ENCODE measurements at regions not wholly inside any gene's neighbourhood (a gene's known extent, or its start where the extent isn't known, plus 50 kb on each side); places are given as distances from the start of the nearest gene placed in this dataset.

DNA sequence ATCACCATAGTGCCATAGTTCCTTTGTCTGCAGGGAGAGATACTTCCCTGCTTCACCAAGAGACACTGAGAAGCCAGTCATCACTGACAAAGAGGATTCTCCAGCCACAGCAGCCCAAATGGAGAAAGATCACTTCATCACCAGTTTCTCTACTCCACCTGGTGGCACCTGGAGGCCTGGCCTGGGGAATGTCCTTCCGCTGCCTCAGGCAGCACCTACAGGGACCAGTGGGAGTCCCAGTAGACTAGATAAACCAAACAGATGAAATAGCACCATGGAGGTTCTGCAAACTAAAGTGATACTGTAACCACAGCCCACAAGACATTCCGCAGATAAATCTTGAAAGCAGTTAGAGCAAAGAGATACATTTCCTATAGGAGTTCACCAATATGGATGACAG, 266.5 kb downstream of the C6orf118 start:
- WGBS = 93% methylated on average over 2 of the region's 2 CpGs
- no peaks in the 10 kb centered on the region for H3K4me1 ChIP-seq (ENCODE audit: control insufficient read depth, insufficient read depth, low read length)
- no peak for ATAC-seq
- H3K4me3 ChIP-seq (ENCODE audit: low read length) = no peak overlapping the region
- H3K27me3 ChIP-seq (ENCODE audit: control insufficient read depth, insufficient read depth) = no peaks in the 10 kb centered on the region
- H3K27ac ChIP-seq (ENCODE audit: low read length) = no peak overlapping the region
- no peaks in the 10 kb centered on the region for H3K9me3 ChIP-seq (ENCODE audit: control insufficient read depth, low read length)
- no peak for DNase-seq
- intact Hi-C loops (cut with DNase I) = no loop called here

DNA sequence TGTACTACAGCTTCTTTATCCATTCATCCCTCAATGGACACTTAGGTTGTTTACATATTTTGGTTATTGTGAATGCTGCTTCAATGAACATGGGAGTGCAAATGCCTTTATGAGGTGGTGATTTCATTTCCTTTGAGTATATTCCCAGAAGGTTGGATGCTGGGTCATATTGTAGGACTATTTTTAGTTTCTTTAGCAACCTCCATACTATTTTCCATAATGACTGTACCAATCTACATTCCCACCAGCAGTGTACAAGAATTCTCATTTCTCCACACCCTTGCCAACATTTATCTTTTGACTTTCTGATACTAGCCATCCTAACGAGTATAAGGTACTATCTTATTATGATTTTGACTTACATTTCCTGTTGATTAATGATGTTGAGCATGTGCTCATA, 269.0 kb downstream of the C6orf118 start:
- WGBS = 35% methylated on average over 1 of the region's 1 CpG

DNA sequence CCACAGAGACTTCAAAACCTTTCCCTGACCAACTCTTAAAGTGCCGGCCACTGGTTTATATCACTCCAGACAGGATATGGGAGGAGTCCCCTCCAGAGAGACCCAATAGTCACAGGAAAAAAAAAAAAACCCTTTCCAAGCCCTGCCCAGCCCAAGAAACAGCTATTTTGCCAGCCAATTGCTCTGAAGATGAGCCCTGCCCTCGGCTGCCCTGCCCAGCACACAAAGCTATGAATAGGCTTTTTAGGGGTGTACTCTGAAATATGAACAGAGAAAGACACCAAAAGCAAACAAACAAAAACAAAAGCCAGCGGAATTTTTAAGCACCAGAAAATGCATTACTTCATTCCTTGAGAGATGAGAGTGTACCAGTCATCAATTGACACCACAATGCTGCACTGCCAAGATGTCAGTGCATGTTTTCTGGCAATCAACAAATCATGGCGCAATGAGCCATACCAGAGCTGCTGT, 275.1 kb downstream of the C6orf118 start:
- H3K4me1 ChIP-seq (ENCODE audit: control insufficient read depth, insufficient read depth, low read length) = no peaks in the 10 kb centered on the region
- H3K27ac ChIP-seq (ENCODE audit: low read length) = no peak overlapping the region
- H3K27me3 ChIP-seq (ENCODE audit: control insufficient read depth, insufficient read depth) = no peaks in the 10 kb centered on the region
- no peaks in the 10 kb centered on the region for H3K9me3 ChIP-seq (ENCODE audit: control insufficient read depth, low read length)
- DNase-seq = no peak
- intact Hi-C loops (cut with DNase I) = no loop called here
- 51% methylated on average over 4 of the region's 4 CpGs for WGBS
- H3K4me3 ChIP-seq (ENCODE audit: low read length) = no peak overlapping the region
- ATAC-seq = no peak

More for the DNA sequence above, 269.0 kb downstream of the C6orf118 start:
- Histone ChIP-seq H3K4me3 (ENCODE audit: low read length) (no peak overlapping the region), H3K27me3 (ENCODE audit: control insufficient read depth, insufficient read depth) (no peaks in the 10 kb centered on the region), H3K9me3 (ENCODE audit: control insufficient read depth, low read length) (no peaks in the 10 kb centered on the region), H3K4me1 (ENCODE audit: control insufficient read depth, insufficient read depth, low read length) (no peaks in the 10 kb centered on the region), H3K27ac (ENCODE audit: low read length) (no peak overlapping the region)
- ATAC-seq = no peak
- DNase-seq = no peak
- intact Hi-C loops (cut with DNase I) = no loop called here

DNA sequence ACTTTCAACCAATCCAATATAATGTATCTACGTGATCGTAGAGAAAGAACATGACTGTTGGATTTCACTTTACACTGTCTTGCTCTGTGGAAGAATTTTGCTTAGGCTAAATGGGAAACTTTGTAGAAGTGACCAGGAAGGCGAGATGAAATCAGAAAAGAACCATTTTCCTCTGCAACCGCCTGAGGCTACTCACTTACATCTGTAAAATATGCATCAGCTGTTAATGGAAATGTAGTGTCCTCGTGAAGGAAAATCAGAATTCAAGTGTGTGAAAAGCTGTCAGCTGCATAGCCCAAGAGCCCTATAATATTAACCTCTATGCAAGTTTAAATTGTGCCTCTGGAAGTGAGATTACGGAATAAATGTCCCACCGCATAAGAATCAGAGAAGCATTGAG, 277.9 kb downstream of the C6orf118 start:
- DNase-seq (no peak), ATAC-seq (no peak)
- Histone ChIP-seq H3K27me3 (ENCODE audit: control insufficient read depth, insufficient read depth) (no peaks in the 10 kb centered on the region), H3K4me3 (ENCODE audit: low read length) (no peak overlapping the region), H3K9me3 (ENCODE audit: control insufficient read depth, low read length) (no peaks in the 10 kb centered on the region), H3K27ac (ENCODE audit: low read length) (no peak overlapping the region), H3K4me1 (ENCODE audit: control insufficient read depth, insufficient read depth, low read length) (no peaks in the 10 kb centered on the region)
- 65% methylated on average over 7 of the region's 7 CpGs for WGBS
- intact Hi-C loops (cut with DNase I) = no loop called here

DNA sequence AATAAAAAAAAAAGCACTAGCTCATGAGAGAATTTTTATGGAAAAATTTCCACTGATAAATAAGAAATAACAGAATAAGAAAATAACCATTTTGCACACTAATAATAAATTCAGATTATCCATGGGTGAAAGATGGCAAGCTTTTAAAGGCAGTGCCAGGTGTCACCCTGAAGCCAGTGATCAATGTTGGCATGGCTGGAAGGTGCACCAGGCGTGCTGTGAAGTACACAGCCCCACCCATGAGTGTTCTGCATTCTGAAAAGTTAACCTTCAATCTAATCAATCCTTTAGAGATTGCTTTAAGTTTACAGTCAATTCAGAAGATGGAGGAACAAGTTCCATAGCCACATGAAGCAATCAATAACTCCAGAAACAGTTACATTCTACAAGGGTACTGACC, 284.4 kb downstream of the C6orf118 start:
- 67% methylated on average over 1 of the region's 1 CpG for WGBS
- intact Hi-C loops (cut with DNase I) = no loop called here
- Histone ChIP-seq H3K4me1 (ENCODE audit: control insufficient read depth, insufficient read depth, low read length) (no peaks in the 10 kb centered on the region), H3K27me3 (ENCODE audit: control insufficient read depth, insufficient read depth) (no peaks in the 10 kb centered on the region), H3K27ac (ENCODE audit: low read length) (no peak overlapping the region), H3K9me3 (ENCODE audit: control insufficient read depth, low read length) (no peaks in the 10 kb centered on the region), H3K4me3 (ENCODE audit: low read length) (no peak overlapping the region)
- ATAC-seq (no peak), DNase-seq (no peak)

DNA sequence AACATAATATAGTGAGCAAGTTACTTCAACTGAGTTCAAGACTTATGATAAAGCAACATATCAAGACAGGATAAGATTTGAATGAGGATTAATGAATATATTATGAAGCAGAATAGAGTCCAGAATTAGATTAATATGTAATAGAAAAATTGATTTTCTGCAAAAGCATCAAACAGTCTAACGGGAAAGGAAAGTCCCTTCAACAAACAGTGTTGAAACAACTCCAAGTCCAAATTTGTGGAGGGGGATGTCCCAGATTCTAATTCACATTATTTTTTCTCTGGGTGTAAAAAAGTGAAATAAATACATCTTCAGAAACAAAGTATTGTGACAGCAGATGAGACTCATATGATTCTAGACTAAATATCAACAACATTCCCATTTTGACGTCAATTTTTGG, 289.7 kb downstream of the C6orf118 start:
- 73% methylated on average over 2 of the region's 2 CpGs for WGBS
- H3K27ac ChIP-seq (ENCODE audit: low read length) = no peak overlapping the region
- DNase-seq (no peak), ATAC-seq (no peak)
- intact Hi-C loops (cut with DNase I) = no loop called here
- H3K4me3 ChIP-seq (ENCODE audit: low read length) = no peak overlapping the region
- no peaks in the 10 kb centered on the region for H3K27me3 ChIP-seq (ENCODE audit: control insufficient read depth, insufficient read depth)
- no peaks in the 10 kb centered on the region for H3K9me3 ChIP-seq (ENCODE audit: control insufficient read depth, low read length)
- H3K4me1 ChIP-seq (ENCODE audit: control insufficient read depth, insufficient read depth, low read length) = no peaks in the 10 kb centered on the region

DNA sequence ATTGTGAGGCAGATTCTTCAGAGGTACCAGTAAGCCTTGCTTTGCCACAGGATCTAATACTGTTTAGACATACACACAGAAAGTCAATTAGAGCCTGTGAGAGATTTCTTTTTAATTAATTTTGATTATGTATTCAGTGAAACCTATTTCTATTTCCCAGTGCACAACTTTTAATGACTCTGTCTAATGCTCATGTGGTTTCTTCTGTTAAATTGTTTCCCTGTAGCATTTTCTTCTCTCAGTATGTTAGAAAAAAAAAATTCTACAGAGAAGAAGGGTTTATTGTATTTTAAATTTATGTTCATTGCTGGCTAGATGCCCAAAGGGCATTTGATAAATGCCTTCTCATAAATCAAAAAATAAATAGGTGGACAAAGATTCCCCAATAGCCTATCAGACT, 293.7 kb downstream of the C6orf118 start:
- Histone ChIP-seq H3K27ac (ENCODE audit: low read length) (no peak overlapping the region), H3K4me3 (ENCODE audit: low read length) (no peak overlapping the region), H3K27me3 (ENCODE audit: control insufficient read depth, insufficient read depth) (no peaks in the 10 kb centered on the region), H3K9me3 (ENCODE audit: control insufficient read depth, low read length) (no peaks in the 10 kb centered on the region), H3K4me1 (ENCODE audit: control insufficient read depth, insufficient read depth, low read length) (no peaks in the 10 kb centered on the region)
- intact Hi-C loops (cut with DNase I) = no loop called here
- ATAC-seq (no peak), DNase-seq (no peak)

DNA sequence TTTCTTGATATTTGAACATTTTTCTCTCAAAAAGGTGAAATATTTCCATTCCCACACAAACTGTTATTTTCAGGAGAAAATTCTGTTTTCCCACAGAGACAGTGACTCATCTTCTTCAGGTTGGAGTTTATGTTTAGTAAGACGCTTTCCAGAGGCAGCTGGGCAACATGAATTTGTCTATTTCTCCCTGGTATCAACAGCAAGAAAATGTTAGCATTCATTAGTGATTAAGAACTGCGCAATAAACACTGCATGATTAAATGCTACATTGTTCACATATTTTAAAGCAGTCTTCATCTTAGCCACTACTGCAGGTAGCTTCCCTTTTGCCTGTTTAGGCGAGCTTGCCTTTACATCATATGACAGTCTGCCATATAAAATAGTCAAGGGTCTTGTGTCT, 295.7 kb downstream of the C6orf118 start:
- no peak overlapping the region for H3K27ac ChIP-seq (ENCODE audit: low read length)
- no peaks in the 10 kb centered on the region for H3K9me3 ChIP-seq (ENCODE audit: control insufficient read depth, low read length)
- no peak for DNase-seq
- intact Hi-C loops (cut with DNase I) = no loop called here
- H3K4me3 ChIP-seq (ENCODE audit: low read length) = no peak overlapping the region
- ATAC-seq = no peak
- no peaks in the 10 kb centered on the region for H3K27me3 ChIP-seq (ENCODE audit: control insufficient read depth, insufficient read depth)
- no peaks in the 10 kb centered on the region for H3K4me1 ChIP-seq (ENCODE audit: control insufficient read depth, insufficient read depth, low read length)
- WGBS = 80% methylated on average over 3 of the region's 3 CpGs

DNA sequence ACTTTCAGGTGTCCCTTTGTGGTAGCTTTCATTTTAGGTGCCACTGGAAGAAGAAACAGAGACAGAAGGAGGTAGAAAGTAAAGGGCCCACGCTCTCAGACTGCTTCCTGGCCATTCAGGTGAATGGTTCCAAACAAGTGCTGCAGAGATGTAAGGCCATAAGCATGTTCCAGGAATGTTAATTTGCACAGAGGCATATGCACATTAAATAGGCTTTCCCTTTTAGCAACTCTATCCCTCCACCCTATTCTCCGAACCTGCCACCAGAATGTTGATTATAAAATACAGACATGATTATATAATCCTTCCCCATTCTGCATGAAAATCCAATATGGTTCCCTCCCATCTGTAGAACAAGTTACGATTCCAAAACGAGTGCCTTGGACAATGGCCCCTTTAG, 297.2 kb downstream of the C6orf118 start:
- no peak overlapping the region for H3K4me3 ChIP-seq (ENCODE audit: low read length)
- H3K9me3 ChIP-seq (ENCODE audit: control insufficient read depth, low read length) = no peaks in the 10 kb centered on the region
- intact Hi-C loops (cut with DNase I) = no loop called here
- no peak for DNase-seq
- ATAC-seq = no peak
- no peaks in the 10 kb centered on the region for H3K27me3 ChIP-seq (ENCODE audit: control insufficient read depth, insufficient read depth)
- WGBS = 72% methylated on average over 4 of the region's 4 CpGs
- no peaks in the 10 kb centered on the region for H3K4me1 ChIP-seq (ENCODE audit: control insufficient read depth, insufficient read depth, low read length)
- no peak overlapping the region for H3K27ac ChIP-seq (ENCODE audit: low read length)

DNA sequence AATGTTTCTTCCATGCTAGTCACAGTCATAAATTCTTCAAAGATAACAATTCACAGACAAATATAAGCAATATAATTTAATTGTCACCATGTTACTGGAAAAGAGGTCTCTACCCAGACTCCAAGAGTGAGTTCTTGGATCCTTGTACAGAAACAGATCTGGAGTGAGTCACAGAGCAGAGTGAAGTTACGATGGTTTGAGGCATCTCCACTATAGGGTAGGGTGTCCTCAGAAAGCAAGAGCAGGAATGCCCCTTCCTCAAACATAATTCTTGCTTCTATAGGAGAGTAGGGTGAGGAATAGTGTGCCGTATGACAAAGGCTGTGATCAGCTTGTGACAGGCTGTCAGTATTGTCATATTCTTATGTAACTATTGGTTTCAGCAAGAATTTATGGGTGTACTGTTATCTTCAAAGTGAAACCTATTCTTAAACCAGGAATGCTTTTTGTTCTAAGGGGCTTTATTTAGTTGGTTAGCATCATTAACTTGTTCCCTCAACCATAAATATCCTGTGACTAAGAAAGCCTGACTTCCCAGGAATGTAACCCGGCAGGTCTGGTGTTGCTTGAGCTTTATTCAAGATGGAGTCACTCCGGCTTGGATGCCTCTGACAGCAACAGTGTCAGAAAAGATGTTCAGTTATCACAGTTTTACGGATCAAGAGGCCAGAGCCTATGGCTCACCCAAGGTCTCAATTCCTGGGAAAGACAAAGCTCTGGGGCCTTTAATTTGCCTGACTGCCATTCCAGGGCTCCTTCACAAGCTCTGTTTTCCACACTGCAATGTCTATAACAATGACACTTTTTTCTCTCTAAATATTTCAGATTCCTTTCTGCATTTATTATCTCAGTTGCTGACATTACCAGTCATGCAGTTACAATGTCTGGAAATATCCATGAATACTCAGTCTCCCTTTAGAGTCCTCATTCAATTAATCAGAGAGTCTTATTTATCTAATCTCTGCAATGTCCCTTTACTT, 298.6 kb downstream of the C6orf118 start:
- intact Hi-C loops (cut with DNase I) = no loop called here
- H3K4me1 ChIP-seq (ENCODE audit: control insufficient read depth, insufficient read depth, low read length) = no peaks in the 10 kb centered on the region
- no peaks in the 10 kb centered on the region for H3K27me3 ChIP-seq (ENCODE audit: control insufficient read depth, insufficient read depth)
- H3K9me3 ChIP-seq (ENCODE audit: control insufficient read depth, low read length) = no peaks in the 10 kb centered on the region
- DNase-seq (no peak), ATAC-seq (no peak)
- no peak overlapping the region for H3K4me3 ChIP-seq (ENCODE audit: low read length)
- no peak overlapping the region for H3K27ac ChIP-seq (ENCODE audit: low read length)
- WGBS = 58% methylated on average over 5 of the region's 5 CpGs

DNA sequence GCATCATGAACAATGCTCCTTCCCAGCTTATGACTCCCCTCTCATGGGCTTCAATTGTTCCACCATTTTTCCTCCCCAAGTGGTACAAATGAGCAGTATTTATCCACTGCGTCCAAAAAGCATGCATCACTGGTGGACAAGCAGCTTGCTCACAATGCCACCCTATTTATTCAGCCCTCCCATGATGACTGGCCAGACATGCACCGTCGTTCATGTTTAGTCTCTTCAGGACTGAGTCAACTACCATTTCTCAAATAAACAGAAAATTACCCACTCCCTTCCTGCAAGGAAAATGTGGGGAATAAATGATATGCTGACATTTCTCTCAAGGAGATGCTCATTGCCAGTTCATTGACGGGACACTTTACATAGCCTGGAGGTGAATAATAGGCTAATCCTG, 300.4 kb downstream of the C6orf118 start:
- Histone ChIP-seq H3K4me1 (ENCODE audit: control insufficient read depth, insufficient read depth, low read length) (no peaks in the 10 kb centered on the region), H3K27ac (ENCODE audit: low read length) (no peak overlapping the region), H3K27me3 (ENCODE audit: control insufficient read depth, insufficient read depth) (no peaks in the 10 kb centered on the region), H3K9me3 (ENCODE audit: control insufficient read depth, low read length) (no peaks in the 10 kb centered on the region), H3K4me3 (ENCODE audit: low read length) (no peak overlapping the region)
- ATAC-seq = no peak
- intact Hi-C loops (cut with DNase I) = no loop called here
- WGBS = 85% methylated on average over 4 of the region's 4 CpGs
- DNase-seq = no peak

Data from right cardiac atrium (tissue), 5 donors.